Left ventricle myocardium inferior (tissue), 1 donor: ENCODE measurements at regions not wholly inside any gene's neighbourhood (a gene's known extent, or its start where the extent isn't known, plus 50 kb on each side); places are given as distances from the start of the nearest gene placed in this dataset.

Experiments
- DNase-seq: peaks from one replicate; pipeline ENCODE4 v3.0.0-alpha.2; 2020
- H3K27ac ChIP-seq: fragments of 200-600 bp; replicated peaks from 2 replicates; pipeline ENCODE4 v1.8.0; 2021
- H3K27me3 ChIP-seq: fragments of 200-600 bp; 2 replicates; pipeline ENCODE4 v1.8.0; 2021; ENCODE audit warnings: low read depth
- H3K36me3 ChIP-seq: fragments of 200-600 bp; 2 replicates; pipeline ENCODE4 v1.8.0; 2021
- H3K4me1 ChIP-seq: fragments of 200-600 bp; 2 replicates; pipeline ENCODE4 v1.8.0; 2021
- H3K4me3 ChIP-seq: fragments of 200-600 bp; 2 replicates; pipeline ENCODE4 v1.8.0; 2021; ENCODE audit warnings: mild to moderate bottlenecking, moderate library complexity
- H3K9me3 ChIP-seq: fragments of 200-600 bp; replicated peaks from 2 replicates; pipeline ENCODE4 v1.8.0; 2021
- intact Hi-C: fragments of 100-400 bp; cut with micrococcal nuclease; formaldehyde crosslinking; loops from one replicate; pipeline ENCODE4 v1.11.0; 2022
- TF ChIP-seq, protein P1 (sequence below): fragments of 200-600 bp; IDR thresholded peaks from 2 replicates; pipeline ENCODE4 v1.8.0; 2021; ENCODE audit warnings: antibody characterized with exemption, mild to moderate bottlenecking, borderline replicate concordance
- donor health status: DM: no; HTN: yes; CAD: no; lungs with severe emphysema.

DNA sequence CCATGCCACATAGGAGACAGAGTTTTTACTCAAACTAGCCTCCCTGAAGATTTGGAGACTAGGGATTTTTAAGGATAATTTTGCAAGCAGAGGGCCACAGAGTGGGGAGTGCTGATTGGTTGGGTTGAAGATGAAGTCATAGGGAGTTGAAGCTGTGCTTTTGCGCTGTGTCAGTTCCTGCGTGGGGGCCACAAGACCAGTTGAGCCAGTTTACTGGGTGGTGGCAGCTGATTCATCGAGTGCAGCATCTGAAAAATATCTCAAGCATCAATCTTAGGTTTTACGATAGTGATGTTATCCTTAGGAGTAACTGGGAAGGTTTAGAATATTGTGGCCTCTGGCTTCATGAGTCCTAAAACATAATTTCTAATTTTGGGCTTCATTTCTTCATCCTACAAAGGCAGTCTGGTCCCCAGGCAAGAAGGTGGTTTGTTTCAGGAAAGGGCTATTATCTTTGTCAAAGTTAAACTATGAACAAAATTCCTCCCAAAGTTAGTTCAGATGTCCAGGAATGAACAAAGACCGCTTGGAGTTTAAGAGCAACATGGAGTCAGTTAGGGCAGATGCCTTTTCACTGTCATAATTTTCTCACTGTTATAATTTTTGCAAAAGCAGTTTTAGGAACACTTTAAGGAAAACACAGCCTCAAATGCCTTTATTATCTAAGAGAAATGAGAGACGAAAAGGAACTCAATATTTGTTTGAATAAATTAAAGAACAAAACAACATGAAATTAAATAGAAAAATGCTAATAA, 960.8 kb upstream of the PRKX start:
- Histone ChIP-seq H3K4me3 (no peak overlapping the region), H3K36me3 (no peaks in the 10 kb centered on the region), H3K4me1 (no peaks in the 10 kb centered on the region), H3K9me3 (no peaks in the 10 kb centered on the region), H3K27me3 (no peaks in the 10 kb centered on the region), H3K27ac (no peak overlapping the region)
- DNase-seq, result no peak
- TF ChIP-seq, protein P1, sequence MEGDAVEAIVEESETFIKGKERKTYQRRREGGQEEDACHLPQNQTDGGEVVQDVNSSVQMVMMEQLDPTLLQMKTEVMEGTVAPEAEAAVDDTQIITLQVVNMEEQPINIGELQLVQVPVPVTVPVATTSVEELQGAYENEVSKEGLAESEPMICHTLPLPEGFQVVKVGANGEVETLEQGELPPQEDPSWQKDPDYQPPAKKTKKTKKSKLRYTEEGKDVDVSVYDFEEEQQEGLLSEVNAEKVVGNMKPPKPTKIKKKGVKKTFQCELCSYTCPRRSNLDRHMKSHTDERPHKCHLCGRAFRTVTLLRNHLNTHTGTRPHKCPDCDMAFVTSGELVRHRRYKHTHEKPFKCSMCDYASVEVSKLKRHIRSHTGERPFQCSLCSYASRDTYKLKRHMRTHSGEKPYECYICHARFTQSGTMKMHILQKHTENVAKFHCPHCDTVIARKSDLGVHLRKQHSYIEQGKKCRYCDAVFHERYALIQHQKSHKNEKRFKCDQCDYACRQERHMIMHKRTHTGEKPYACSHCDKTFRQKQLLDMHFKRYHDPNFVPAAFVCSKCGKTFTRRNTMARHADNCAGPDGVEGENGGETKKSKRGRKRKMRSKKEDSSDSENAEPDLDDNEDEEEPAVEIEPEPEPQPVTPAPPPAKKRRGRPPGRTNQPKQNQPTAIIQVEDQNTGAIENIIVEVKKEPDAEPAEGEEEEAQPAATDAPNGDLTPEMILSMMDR, result no peak
- intact Hi-C loops, result no loop called here

DNA sequence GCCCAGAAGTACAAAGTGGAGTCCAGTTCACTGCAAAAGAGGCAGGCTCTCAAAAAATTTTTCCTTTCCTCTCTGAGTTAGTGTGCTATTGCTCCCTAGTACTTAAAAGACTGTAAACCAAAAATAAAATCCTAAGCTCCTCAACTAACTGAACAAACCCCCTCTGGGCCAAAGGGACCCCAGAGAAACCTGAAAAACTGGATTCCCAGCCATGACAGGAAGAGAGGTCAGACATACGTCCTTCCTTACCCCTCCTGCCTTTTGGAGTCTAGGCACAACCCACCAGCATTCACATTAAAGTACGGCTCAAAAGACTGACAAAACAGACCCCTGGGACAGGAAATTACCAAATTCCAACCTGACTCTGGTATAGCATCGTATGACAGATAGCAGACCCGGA, 957.9 kb upstream of the PRKX start:
- H3K4me1 ChIP-seq, result no peaks in the 10 kb centered on the region
- H3K27me3 ChIP-seq, result no peaks in the 10 kb centered on the region
- no peaks in the 10 kb centered on the region for H3K36me3 ChIP-seq
- no peak for DNase-seq
- no peak overlapping the region for H3K4me3 ChIP-seq
- TF ChIP-seq, protein P1, result no peak
- H3K9me3 ChIP-seq, result no peaks in the 10 kb centered on the region
- no peak overlapping the region for H3K27ac ChIP-seq
- intact Hi-C loops, result no loop called here

DNA sequence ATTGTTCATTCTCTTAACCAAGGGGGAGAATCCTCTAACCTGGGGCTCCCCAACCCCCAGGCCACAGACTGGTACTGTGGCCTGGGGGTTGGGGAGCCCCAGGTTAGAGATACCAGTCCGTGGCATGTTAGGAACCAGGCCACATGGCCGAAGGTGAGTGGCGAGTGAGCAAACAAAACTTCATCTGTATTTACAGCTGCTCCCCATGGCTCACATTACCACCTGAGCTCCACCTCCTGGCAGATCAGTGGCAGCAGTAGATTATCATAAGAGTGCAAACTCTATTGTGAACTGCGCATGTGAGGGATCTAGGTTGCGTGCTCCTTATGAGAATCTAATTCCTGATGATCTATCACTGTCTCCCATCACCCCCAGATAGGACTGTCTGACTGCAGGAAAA, 957.2 kb upstream of the PRKX start:
- Histone ChIP-seq H3K4me3 (no peak overlapping the region), H3K36me3 (no peaks in the 10 kb centered on the region), H3K27me3 (no peaks in the 10 kb centered on the region), H3K4me1 (no peaks in the 10 kb centered on the region), H3K27ac (no peak overlapping the region), H3K9me3 (no peaks in the 10 kb centered on the region)
- intact Hi-C loops, result no loop called here
- TF ChIP-seq, protein P1, result no peak
- DNase-seq, result no peak

DNA sequence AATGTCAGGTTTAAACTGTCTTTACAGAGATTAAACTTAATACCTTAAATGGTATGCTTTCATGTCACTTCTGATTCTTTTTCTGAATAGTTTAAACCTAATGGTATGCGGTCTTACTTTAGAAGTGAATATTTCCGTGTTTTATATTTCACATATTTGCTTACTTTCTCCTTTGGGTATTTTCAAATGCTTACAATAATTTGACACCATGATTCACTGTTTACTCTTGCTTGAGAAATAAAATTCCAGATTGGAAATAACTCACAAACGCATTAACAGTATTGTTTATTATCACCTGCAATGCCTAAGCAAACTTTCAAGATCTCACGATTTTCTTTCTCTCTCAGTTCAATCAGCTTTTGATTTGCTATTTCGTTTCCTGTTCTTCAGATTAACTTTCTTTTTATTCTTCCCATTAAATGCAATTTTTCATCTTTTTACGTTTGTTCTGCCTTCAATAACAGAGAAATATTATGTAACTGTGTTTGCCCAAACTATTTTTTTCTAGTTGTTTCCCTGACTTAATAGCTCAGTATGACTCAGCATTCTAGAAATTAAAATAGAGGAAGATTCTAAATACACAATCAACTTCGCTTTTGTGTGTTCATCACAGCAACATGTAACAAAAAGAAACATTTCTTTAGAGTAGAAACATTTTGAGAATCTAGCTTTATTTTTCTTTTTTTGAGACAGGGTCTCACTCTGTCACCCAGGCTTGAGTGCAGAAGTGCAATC, 955.5 kb upstream of the PRKX start:
- intact Hi-C loops, result no loop called here
- H3K4me1 ChIP-seq, result no peaks in the 10 kb centered on the region
- no peaks in the 10 kb centered on the region for H3K27me3 ChIP-seq
- no peaks in the 10 kb centered on the region for H3K9me3 ChIP-seq
- no peak overlapping the region for H3K4me3 ChIP-seq
- DNase-seq, result no peak
- TF ChIP-seq, protein P1, result no peak
- no peak overlapping the region for H3K27ac ChIP-seq
- H3K36me3 ChIP-seq, result no peaks in the 10 kb centered on the region

DNA sequence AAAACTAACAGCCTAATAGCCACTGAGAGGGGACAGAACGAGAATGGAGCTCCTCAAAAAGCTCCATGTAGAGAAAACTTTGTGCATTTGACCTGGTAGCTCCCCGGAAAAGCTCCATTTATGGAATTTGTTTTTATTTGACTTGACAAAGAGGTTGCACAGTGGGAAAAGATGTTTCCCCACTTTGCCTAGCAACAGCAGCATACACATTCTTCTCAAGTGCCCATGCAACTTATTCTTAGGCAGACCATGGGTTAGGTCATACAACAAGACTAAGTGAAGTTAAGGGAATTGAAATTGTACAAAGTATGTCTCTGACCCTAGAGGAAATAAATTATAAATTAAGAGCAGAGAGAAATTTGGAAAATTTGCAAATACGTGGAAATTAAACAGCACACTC, 949.6 kb upstream of the PRKX start:
- Histone ChIP-seq H3K36me3 (no peaks in the 10 kb centered on the region), H3K4me3 (no peak overlapping the region), H3K27me3 (no peaks in the 10 kb centered on the region), H3K4me1 (no peaks in the 10 kb centered on the region), H3K9me3 (no peaks in the 10 kb centered on the region), H3K27ac (no peak overlapping the region)
- TF ChIP-seq, protein P1, result no peak
- DNase-seq, result no peak
- intact Hi-C loops, result no loop called here
